GM12875 (cell line): ENCODE measurements at regions not wholly inside any gene's neighbourhood (a gene's known extent, or its start where the extent isn't known, plus 50 kb on each side); places are given as distances from the start of the nearest gene placed in this dataset.

Source experiments
- H3K4me3 ChIP-seq: one replicate; pipeline ENCODE4 v1.5.1; 2011; ENCODE audit warnings: low read depth, low read length, control low read depth
- CTCF ChIP-seq: IDR thresholded peaks from 2 replicates; pipeline ENCODE4 v1.5.1; 2011; ENCODE audit warnings: low read depth, mild to moderate bottlenecking, control low read depth, inconsistent platforms, low read length, moderate library complexity, borderline replicate concordance; ENCODE audit not compliant: insufficient read depth

- no peak for TF ChIP-seq CTCF
These were observed 119.8 kb upstream of the NPVF start for GRCh38 chr7:25348104-25348503.

GRCh38 chr7:25349283-25350017 lies 121.2 kb upstream of the NPVF start:
- no peak overlapping the region for H3K4me3 ChIP-seq
- TF ChIP-seq CTCF: no peak

More at GRCh38 chr7:25348104-25348503, 119.8 kb upstream of the NPVF start:
- H3K4me3 ChIP-seq: no peak overlapping the region

- TF ChIP-seq CTCF: no peak
- H3K4me3 ChIP-seq: no peak overlapping the region
These were observed 121.8 kb upstream of the NPVF start for GRCh38 chr7:25350041-25350440.

- no peak overlapping the region for H3K4me3 ChIP-seq
- no peak for TF ChIP-seq CTCF
These were observed 123.5 kb upstream of the NPVF start for GRCh38 chr7:25351761-25352160.

GRCh38 chr7:25353196-25353595 lies 124.9 kb upstream of the NPVF start:
- TF ChIP-seq CTCF: no peak
- no peak overlapping the region for H3K4me3 ChIP-seq

- H3K4me3 ChIP-seq: no peak overlapping the region
- TF ChIP-seq CTCF: no peak
These were observed 125.4 kb upstream of the NPVF start for GRCh38 chr7:25353732-25354131.

- TF ChIP-seq CTCF: no peak
These were observed 128.4 kb upstream of the NPVF start for GRCh38 chr7:25356534-25357151.

More at GRCh38 chr7:25356534-25357151, 128.4 kb upstream of the NPVF start:
- no peak overlapping the region for H3K4me3 ChIP-seq
